OCI-LY3 (cell line): ENCODE measurements at regions not wholly inside any gene's neighbourhood (a gene's known extent, or its start where the extent isn't known, plus 50 kb on each side); places are given as distances from the start of the nearest gene placed in this dataset.

Source experiments
- H2AFZ ChIP-seq: fragments of 200-600, 300-600 bp; shearing (Covaris generic); 2 replicates; pipeline ENCODE4 v1.6.0; 2014; ENCODE audit warnings: antibody characterized with exemption, low read depth, low read length
- H3K27ac ChIP-seq: fragments of 200-600, 300-600 bp; sonication (generic); 2 replicates; pipeline ENCODE4 v1.5.1; 2014; ENCODE audit warnings: mild to moderate bottlenecking, low read length, moderate library complexity, mixed read lengths
- H3K27me3 ChIP-seq: fragments of 200-600, 300-600 bp; sonication (generic); 2 replicates; pipeline ENCODE4 v1.6.1; 2014; ENCODE audit warnings: low read depth, low read length, mixed read lengths
- H3K36me3 ChIP-seq: fragments of 200-600, 300-600 bp; sonication (generic); replicated peaks from 2 replicates; pipeline ENCODE3; 2014; ENCODE audit warnings: low read depth, low read length, mixed read lengths
- H3K4me1 ChIP-seq: fragments of 300-600, 200-600 bp; sonication (generic); 2 replicates; pipeline ENCODE4 v1.6.1; 2014; ENCODE audit warnings: low read length, mixed read lengths
- H3K4me2 ChIP-seq: fragments of 200-600, 300-600 bp; sonication (generic); 2 replicates; pipeline ENCODE4 v1.6.1; 2014; ENCODE audit warnings: low read length, mixed read lengths
- H3K4me3 ChIP-seq: fragments of 300-600, 200-600 bp; sonication (generic); 2 replicates; pipeline ENCODE4 v1.5.1; 2014; ENCODE audit warnings: antibody characterized with exemption, mild to moderate bottlenecking, low read length, moderate library complexity
- H3K79me2 ChIP-seq: fragments of 300-600, 200-600 bp; shearing (Covaris generic); 2 replicates; pipeline ENCODE4 v1.6.1; 2014; ENCODE audit warnings: mild to moderate bottlenecking, low read length, mixed read lengths
- H3K9ac ChIP-seq: fragments of 300-600, 200-600 bp; shearing (Covaris generic); 2 replicates; pipeline ENCODE4 v1.6.0; 2014; ENCODE audit warnings: mild to moderate bottlenecking, low read length, moderate library complexity
- H3K9me3 ChIP-seq: fragments of 200-600, 300-600 bp; shearing (Covaris generic); 2 replicates; pipeline ENCODE4 v1.6.1; 2014; ENCODE audit warnings: low read length, mixed read lengths; ENCODE audit not compliant: insufficient read depth
- H4K20me1 ChIP-seq: fragments of 200-600, 300-600 bp; sonication (generic); 2 replicates; pipeline ENCODE4 v1.6.1; 2016; ENCODE audit warnings: low read length, mixed read lengths; ENCODE audit not compliant: insufficient read depth
- CTCF ChIP-seq: fragments of 200-600, 300-600 bp; sonication (generic); IDR thresholded peaks from 2 replicates; pipeline ENCODE4 v1.5.1; 2014; ENCODE audit warnings: antibody characterized with exemption, low read length, low read depth
- EZH2phosphoT487 ChIP-seq: fragments of 200-600 bp; shearing (Covaris generic); IDR thresholded peaks from 2 replicates; pipeline ENCODE4 v1.6.1; 2018; ENCODE audit warnings: antibody characterized with exemption, mixed run types, low read depth

GRCh38 chr12:105455261-105455660 lies 124.8 kb downstream of the C12orf75 start:
- no peak for TF ChIP-seq CTCF
- TF ChIP-seq EZH2phosphoT487 = no peak
- Histone ChIP-seq H3K27ac (no peak overlapping the region), H3K4me2 (no peak overlapping the region)

DNA sequence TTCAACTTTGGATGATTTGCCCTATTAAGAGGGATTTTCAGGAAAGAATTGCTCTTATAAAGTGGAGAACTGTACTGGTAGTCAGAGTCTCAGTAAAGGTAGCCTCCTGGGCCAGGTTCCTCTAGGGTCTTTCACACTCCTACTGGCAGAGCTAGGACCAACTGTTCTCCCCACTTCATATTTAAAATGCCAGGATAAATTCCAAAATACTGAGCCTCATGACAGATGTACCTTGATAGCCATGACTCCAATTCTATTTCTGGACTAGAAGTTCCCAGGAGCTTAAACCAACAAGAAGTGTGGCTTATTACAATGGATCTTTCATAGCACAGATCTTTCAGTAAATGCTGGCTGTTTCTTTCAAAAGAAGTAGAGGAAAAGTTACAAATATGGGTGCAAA lies 126.5 kb downstream of the C12orf75 start:
- Histone ChIP-seq H3K9ac (no peak overlapping the region), H3K4me3 (no peak overlapping the region), H3K4me1 (no peaks in the 10 kb centered on the region), H3K9me3 (no peaks in the 10 kb centered on the region), H2AFZ (no peak overlapping the region), H4K20me1 (no peaks in the 10 kb centered on the region), H3K27me3 (0 out of 2 replicates have a peak, but pooled peaks cover 3% of the 10 kb centered on the region), H3K36me3 (no peaks in the 10 kb centered on the region), H3K79me2 (no peaks in the 10 kb centered on the region), H3K4me2 (no peak overlapping the region), H3K27ac (no peak overlapping the region)
- TF ChIP-seq EZH2phosphoT487 = no peak
- TF ChIP-seq CTCF = no peak

More at GRCh38 chr12:105455261-105455660, 124.8 kb downstream of the C12orf75 start:
- Histone ChIP-seq H3K4me1 (no peaks in the 10 kb centered on the region), H4K20me1 (no peaks in the 10 kb centered on the region), H3K27me3 (0 out of 2 replicates have a peak, but pooled peaks cover 3% of the 10 kb centered on the region), H2AFZ (no peak overlapping the region), H3K9me3 (no peaks in the 10 kb centered on the region), H3K9ac (no peak overlapping the region), H3K79me2 (no peaks in the 10 kb centered on the region), H3K4me3 (no peak overlapping the region), H3K36me3 (no peaks in the 10 kb centered on the region)

- Histone ChIP-seq H3K36me3 (no peaks in the 10 kb centered on the region), H3K4me3 (no peak overlapping the region), H3K4me2 (no peak overlapping the region), H3K9ac (no peak overlapping the region), H2AFZ (no peak overlapping the region), H3K27me3 (0 out of 2 replicates have a peak, but pooled peaks cover 3% of the 10 kb centered on the region), H4K20me1 (no peaks in the 10 kb centered on the region), H3K9me3 (no peaks in the 10 kb centered on the region), H3K4me1 (no peaks in the 10 kb centered on the region), H3K79me2 (no peaks in the 10 kb centered on the region), H3K27ac (no peak overlapping the region)
- TF ChIP-seq EZH2phosphoT487 = no peak
Measured at GRCh38 chr12:105459760-105460330, 129.4 kb downstream of the C12orf75 start.

GRCh38 chr12:105461271-105461943 lies 130.9 kb downstream of the C12orf75 start:
- no peaks in the 10 kb centered on the region for H3K36me3 ChIP-seq
- TF ChIP-seq EZH2phosphoT487 = no peak
- no peak for TF ChIP-seq CTCF
- peaks cover 12% of the 10 kb centered on the region; the same call in 1 of the 2 replicates for H3K27me3 ChIP-seq
- no peak overlapping the region for H3K4me2 ChIP-seq
- H3K4me3 ChIP-seq = no peak overlapping the region
- H3K9me3 ChIP-seq = no peaks in the 10 kb centered on the region
- no peak overlapping the region for H3K9ac ChIP-seq
- no peak overlapping the region for H2AFZ ChIP-seq
- no peaks in the 10 kb centered on the region for H3K4me1 ChIP-seq
- no peaks in the 10 kb centered on the region for H4K20me1 ChIP-seq
- no peak overlapping the region for H3K27ac ChIP-seq
- no peaks in the 10 kb centered on the region for H3K79me2 ChIP-seq
